Suprapubic skin (tissue), 4 donors: ENCODE measurements at regions not wholly inside any gene's neighbourhood (a gene's known extent, or its start where the extent isn't known, plus 50 kb on each side); places are given as distances from the start of the nearest gene placed in this dataset.

Experiments used
- EP300 ChIP-seq: sonication (generic); formaldehyde crosslinking; IDR thresholded peaks from one replicate; pipeline ENCODE4 v1.6.1; 2017; ENCODE audit warnings: antibody characterized with exemption
- POLR2A ChIP-seq, 2 donors: fragments of 450-650 bp; IDR thresholded peaks; one replicate each; pipeline ENCODE4 v1.6.1; 2017; ENCODE audit warnings: antibody characterized with exemption in 2 of 2, mild to moderate bottlenecking in 2 of 2, moderate library complexity in 2 of 2
- POLR2AphosphoS5 ChIP-seq, 3 donors: sonication (generic); formaldehyde crosslinking; IDR thresholded peaks; one replicate each; pipeline ENCODE4 v1.6.1; 2017; ENCODE audit warnings: antibody characterized with exemption in 3 of 3
- TF ChIP-seq, protein P1 (sequence below), 2 donors: fragments of 200-600 bp in 1 of 2; fragments of 450-650 bp in 1 of 2; sonication (generic) in 1 of 2; IDR thresholded peaks; one replicate each; pipeline ENCODE4 v1.5.1; 2016 to 2019; ENCODE audit warnings: antibody characterized with exemption in 2 of 2, mild to moderate bottlenecking in 1 of 2, moderate library complexity in 1 of 2

DNA sequence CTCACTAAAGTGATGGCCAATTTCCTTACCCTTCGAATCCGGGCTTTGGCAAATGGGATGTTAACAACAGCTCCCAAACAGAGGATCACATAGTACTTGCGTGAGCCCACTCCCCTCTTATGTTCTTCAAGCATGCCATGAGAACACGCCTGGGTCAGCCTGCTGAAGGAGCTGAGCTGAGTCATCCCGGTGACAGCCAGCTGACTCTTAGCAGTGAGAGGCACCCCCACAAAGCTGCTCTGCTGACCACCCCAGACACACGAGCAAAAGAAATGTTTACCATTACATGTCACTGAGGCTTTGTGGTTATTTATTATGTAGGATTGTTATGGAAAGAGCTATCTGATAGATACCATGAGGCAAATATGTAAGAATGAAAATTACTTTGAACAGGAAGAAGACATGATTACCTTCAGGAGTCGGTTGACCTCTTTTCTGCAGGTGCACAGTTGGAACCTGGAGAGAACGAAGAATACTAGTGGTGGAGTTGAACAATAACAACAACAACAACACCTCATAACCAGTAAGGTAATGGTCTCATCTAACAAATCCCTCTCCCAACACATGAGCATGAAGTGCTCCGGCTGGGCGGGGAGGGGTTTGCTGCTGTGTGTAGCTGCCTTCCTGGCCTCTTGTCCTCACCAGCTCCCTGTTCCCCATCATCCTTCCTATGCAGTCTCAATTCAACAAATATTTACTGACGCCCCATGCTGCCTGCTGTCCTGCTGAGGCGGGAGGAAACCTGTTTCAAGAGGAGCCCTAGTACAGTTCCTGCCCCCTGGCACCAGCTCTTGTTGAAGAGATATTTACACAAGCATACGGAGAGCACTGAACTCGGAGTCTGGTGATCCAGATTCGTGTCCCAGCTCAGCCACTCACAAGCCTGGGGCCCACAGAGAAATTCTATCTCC is 69.4 kb upstream of the LHFPL2 start:
- TF ChIP-seq EP300 (no peak), POLR2AphosphoS5 (IDR thresholded peaks at IDR 0.05) (no peak), POLR2A (IDR thresholded peaks at IDR 0.05) (no peak)
- TF ChIP-seq, protein P1, sequence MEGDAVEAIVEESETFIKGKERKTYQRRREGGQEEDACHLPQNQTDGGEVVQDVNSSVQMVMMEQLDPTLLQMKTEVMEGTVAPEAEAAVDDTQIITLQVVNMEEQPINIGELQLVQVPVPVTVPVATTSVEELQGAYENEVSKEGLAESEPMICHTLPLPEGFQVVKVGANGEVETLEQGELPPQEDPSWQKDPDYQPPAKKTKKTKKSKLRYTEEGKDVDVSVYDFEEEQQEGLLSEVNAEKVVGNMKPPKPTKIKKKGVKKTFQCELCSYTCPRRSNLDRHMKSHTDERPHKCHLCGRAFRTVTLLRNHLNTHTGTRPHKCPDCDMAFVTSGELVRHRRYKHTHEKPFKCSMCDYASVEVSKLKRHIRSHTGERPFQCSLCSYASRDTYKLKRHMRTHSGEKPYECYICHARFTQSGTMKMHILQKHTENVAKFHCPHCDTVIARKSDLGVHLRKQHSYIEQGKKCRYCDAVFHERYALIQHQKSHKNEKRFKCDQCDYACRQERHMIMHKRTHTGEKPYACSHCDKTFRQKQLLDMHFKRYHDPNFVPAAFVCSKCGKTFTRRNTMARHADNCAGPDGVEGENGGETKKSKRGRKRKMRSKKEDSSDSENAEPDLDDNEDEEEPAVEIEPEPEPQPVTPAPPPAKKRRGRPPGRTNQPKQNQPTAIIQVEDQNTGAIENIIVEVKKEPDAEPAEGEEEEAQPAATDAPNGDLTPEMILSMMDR (IDR thresholded peaks at IDR 0.05): no peak
